ENCODE measurements at regions not wholly inside any gene's neighbourhood (a gene's known extent, or its start where the extent isn't known, plus 50 kb on each side); places are given as distances from the start of the nearest gene placed in this dataset.

- H3K4me3 ChIP-seq (ENCODE audit: low read depth, low read length): no peak overlapping the region
- no peak for DNase-seq (ENCODE audit: low read depth)
- TF ChIP-seq POLR2A (IDR thresholded peaks at IDR 0.05; ENCODE audit: extremely low read depth, insufficient read length): no peak
- TF ChIP-seq MAX (IDR thresholded peaks at IDR 0.05; ENCODE audit: low read depth, low read length): no peak
- TF ChIP-seq CTCF (IDR thresholded peaks at IDR 0.05; ENCODE audit: low read depth, low read length): no peak
- no peak for TF ChIP-seq MYC (IDR thresholded peaks at IDR 0.05; ENCODE audit: low read depth, low read length)
Measured at GRCh38 chr3:107981471-107982111, 109.2 kb downstream of the CD47 start.

GRCh38 chr3:107979538-107979937, 111.3 kb downstream of the CD47 start:
- no peak for DNase-seq (ENCODE audit: low read depth)
- H3K4me3 ChIP-seq (ENCODE audit: low read depth, low read length): no peak overlapping the region
- TF ChIP-seq POLR2A (IDR thresholded peaks at IDR 0.05; ENCODE audit: extremely low read depth, insufficient read length): no peak
- no peak for TF ChIP-seq CTCF (IDR thresholded peaks at IDR 0.05; ENCODE audit: low read depth, low read length)
- no peak for TF ChIP-seq MAX (IDR thresholded peaks at IDR 0.05; ENCODE audit: low read depth, low read length)
- TF ChIP-seq MYC (IDR thresholded peaks at IDR 0.05; ENCODE audit: low read depth, low read length): no peak

GRCh38 chr3:107978131-107979055, 112.4 kb downstream of the CD47 start:
- TF ChIP-seq MYC (IDR thresholded peaks at IDR 0.05; ENCODE audit: low read depth, low read length) (no peak), CTCF (IDR thresholded peaks at IDR 0.05; ENCODE audit: low read depth, low read length) (no peak), POLR2A (IDR thresholded peaks at IDR 0.05; ENCODE audit: extremely low read depth, insufficient read length) (no peak), MAX (IDR thresholded peaks at IDR 0.05; ENCODE audit: low read depth, low read length) (no peak)
- H3K4me3 ChIP-seq (ENCODE audit: low read depth, low read length): no peak overlapping the region
- DNase-seq (ENCODE audit: low read depth): no peak

GRCh38 chr3:107977221-107978130, 113.4 kb downstream of the CD47 start:
- H3K4me3 ChIP-seq (ENCODE audit: low read depth, low read length): no peak overlapping the region
- DNase-seq (ENCODE audit: low read depth): no peak
- no peak for TF ChIP-seq POLR2A (IDR thresholded peaks at IDR 0.05; ENCODE audit: extremely low read depth, insufficient read length)
- no peak for TF ChIP-seq CTCF (IDR thresholded peaks at IDR 0.05; ENCODE audit: low read depth, low read length)
- no peak for TF ChIP-seq MAX (IDR thresholded peaks at IDR 0.05; ENCODE audit: low read depth, low read length)
- no peak for TF ChIP-seq MYC (IDR thresholded peaks at IDR 0.05; ENCODE audit: low read depth, low read length)

GRCh38 chr3:107976202-107976800, 114.5 kb downstream of the CD47 start:
- DNase-seq (ENCODE audit: low read depth): no peak
- no peak overlapping the region for H3K4me3 ChIP-seq (ENCODE audit: low read depth, low read length)
- TF ChIP-seq POLR2A (IDR thresholded peaks at IDR 0.05; ENCODE audit: extremely low read depth, insufficient read length) (no peak), CTCF (IDR thresholded peaks at IDR 0.05; ENCODE audit: low read depth, low read length) (no peak), MYC (IDR thresholded peaks at IDR 0.05; ENCODE audit: low read depth, low read length) (no peak), MAX (IDR thresholded peaks at IDR 0.05; ENCODE audit: low read depth, low read length) (no peak)
